NK-92 treated with Interleukin-12 subunit alpha and Interleukin-12 subunit beta, amount 100 ng/mL, for 24 hours (cell line): ENCODE measurements at regions not wholly inside any gene's neighbourhood (a gene's known extent, or its start where the extent isn't known, plus 50 kb on each side); places are given as distances from the start of the nearest gene placed in this dataset.

Experiments used
- DNase-seq: peaks from one replicate; lab custom pipeline; 2025; lab: John Stamatoyannopoulos, UW

- DNase-seq, result no peak
Observed at GRCh38 chr4:152269448-152270191, 266.3 kb downstream of the FBXW7 start.

- no peak for DNase-seq
Observed at GRCh38 chr4:152267811-152268210, 268.1 kb downstream of the FBXW7 start.

GRCh38 chr4:152266831-152267480, 268.9 kb downstream of the FBXW7 start:
- DNase-seq, result no peak

GRCh38 chr4:152265149-152265621, 270.7 kb downstream of the FBXW7 start:
- no peak for DNase-seq

- DNase-seq, result no peak
Observed at GRCh38 chr4:152264106-152264505, 271.8 kb downstream of the FBXW7 start.

- DNase-seq, result no peak
Observed at GRCh38 chr4:152259866-152260265, 276.0 kb downstream of the FBXW7 start.

GRCh38 chr4:152258804-152259708, 276.8 kb downstream of the FBXW7 start:
- no peak for DNase-seq

- no peak for DNase-seq
Observed at GRCh38 chr4:152258391-152258790, 277.5 kb downstream of the FBXW7 start.

GRCh38 chr4:152257601-152258066, 278.3 kb downstream of the FBXW7 start:
- no peak for DNase-seq

GRCh38 chr4:152256996-152257395, 278.9 kb downstream of the FBXW7 start:
- DNase-seq, result no peak

GRCh38 chr4:152255437-152255836, 280.5 kb downstream of the FBXW7 start:
- no peak for DNase-seq

GRCh38 chr4:152248347-152248746, 287.5 kb downstream of the FBXW7 start:
- DNase-seq, result no peak

GRCh38 chr4:152247271-152247975, 288.5 kb downstream of the FBXW7 start:
- no peak for DNase-seq

- no peak for DNase-seq
Observed at GRCh38 chr4:152246659-152247058, 289.2 kb downstream of the FBXW7 start.

GRCh38 chr4:152245680-152246079, 290.2 kb downstream of the FBXW7 start:
- DNase-seq, result no peak

GRCh38 chr4:152244659-152245058, 291.2 kb downstream of the FBXW7 start:
- no peak for DNase-seq

- no peak for DNase-seq
Observed at GRCh38 chr4:152243896-152244595, 291.8 kb downstream of the FBXW7 start.

- no peak for DNase-seq
Observed at GRCh38 chr4:152243206-152243605, 292.7 kb downstream of the FBXW7 start.

GRCh38 chr4:152240232-152240631, 295.7 kb downstream of the FBXW7 start:
- DNase-seq, result no peak

GRCh38 chr4:152239216-152239615, 296.7 kb downstream of the FBXW7 start:
- DNase-seq, result no peak

GRCh38 chr4:152236519-152237056, 299.3 kb downstream of the FBXW7 start:
- no peak for DNase-seq
